ENCODE measurements at regions not wholly inside any gene's neighbourhood (a gene's known extent, or its start where the extent isn't known, plus 50 kb on each side); places are given as distances from the start of the nearest gene placed in this dataset.
A peak's percentile ranks its signal among the peaks of the same experiment; 100 is the strongest.

DNA sequence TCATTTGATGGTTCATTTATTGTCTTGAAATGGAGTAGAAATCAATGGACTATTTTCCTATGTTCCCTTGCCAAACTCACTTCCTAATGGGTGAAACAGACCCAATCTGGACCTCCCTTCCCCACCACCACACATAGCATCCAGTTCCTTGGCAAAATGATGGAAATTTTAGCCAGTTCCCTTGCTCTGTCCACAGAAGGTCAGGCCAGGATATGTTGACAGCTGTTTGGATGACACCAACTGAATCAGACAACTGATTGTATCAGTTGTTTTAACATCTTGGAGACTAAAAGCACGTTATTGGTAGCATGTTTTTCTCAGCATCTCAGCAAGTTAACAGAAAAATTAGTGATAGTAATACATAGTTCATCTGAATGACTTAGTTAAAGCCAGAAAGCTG, 534.8 kb downstream of the PSAT1 start:
- TF ChIP-seq GATA3 (IDR thresholded peaks at IDR 0.05; ENCODE audit: low read depth, low read length) (no peak), GATA2 (IDR thresholded peaks at IDR 0.05; ENCODE audit: low read depth, low read length) (no peak)

DNA sequence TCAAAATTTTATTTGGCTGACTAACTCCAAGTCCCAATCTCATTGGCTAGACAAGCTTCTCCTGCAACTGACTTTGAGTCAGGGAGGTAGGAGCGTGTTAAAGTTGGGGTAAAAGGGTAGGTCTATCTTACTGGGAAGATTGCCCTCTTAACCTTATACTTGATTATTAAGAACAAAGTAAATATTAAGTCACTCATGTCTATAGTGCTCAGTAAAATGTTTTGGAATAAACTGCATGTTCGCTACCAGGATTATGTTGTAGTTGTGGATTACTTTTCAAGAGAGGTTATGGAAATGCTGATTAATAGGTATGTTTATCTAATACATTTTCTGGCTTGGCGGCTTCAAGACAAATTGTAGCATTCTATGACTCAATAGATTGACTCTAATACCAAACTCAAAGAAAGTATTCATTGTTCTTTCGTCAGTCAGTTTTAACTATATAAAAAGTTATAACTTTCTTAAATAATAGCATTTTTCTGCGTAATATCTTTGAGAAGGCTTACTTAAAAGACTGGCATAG, 539.1 kb downstream of the PSAT1 start:
- TF ChIP-seq GATA3 (IDR thresholded peaks at IDR 0.05; ENCODE audit: low read depth, low read length) = no peak
- no peak for TF ChIP-seq GATA2 (IDR thresholded peaks at IDR 0.05; ENCODE audit: low read depth, low read length)

GRCh38 chr9:78839252-78839651, 542.3 kb downstream of the PSAT1 start:
- TF ChIP-seq GATA2 (IDR thresholded peaks at IDR 0.05; ENCODE audit: low read depth, low read length) (no peak), GATA3 (IDR thresholded peaks at IDR 0.05; ENCODE audit: low read depth, low read length) (no peak)

GRCh38 chr9:78848061-78848460, 551.1 kb downstream of the PSAT1 start:
- TF ChIP-seq GATA3 (IDR thresholded peaks at IDR 0.05; ENCODE audit: low read depth, low read length) (no peak), GATA2 (IDR thresholded peaks at IDR 0.05; ENCODE audit: low read depth, low read length) (no peak)

DNA sequence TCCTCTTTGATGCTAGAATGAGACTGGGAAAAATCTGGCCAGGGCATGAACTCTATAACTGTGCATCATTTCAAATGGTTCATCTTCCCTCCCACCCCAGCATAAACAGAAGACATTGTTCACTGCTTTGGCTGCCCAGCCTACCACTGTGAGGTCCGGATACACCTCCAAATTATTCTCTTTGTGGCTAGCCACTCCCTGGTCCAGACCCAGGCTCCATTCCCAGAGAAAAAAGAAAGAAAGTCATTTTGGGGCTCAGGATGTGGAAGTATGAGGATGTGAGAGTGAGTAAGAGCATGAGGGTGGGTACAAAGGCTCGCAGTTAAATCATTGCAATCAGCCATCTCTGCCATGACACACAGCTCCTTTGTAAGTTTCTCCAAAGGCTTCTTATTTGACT, 559.2 kb downstream of the PSAT1 start:
- no peak for TF ChIP-seq GATA3 (IDR thresholded peaks at IDR 0.05; ENCODE audit: low read depth, low read length)
- no peak for TF ChIP-seq GATA2 (IDR thresholded peaks at IDR 0.05; ENCODE audit: low read depth, low read length)

DNA sequence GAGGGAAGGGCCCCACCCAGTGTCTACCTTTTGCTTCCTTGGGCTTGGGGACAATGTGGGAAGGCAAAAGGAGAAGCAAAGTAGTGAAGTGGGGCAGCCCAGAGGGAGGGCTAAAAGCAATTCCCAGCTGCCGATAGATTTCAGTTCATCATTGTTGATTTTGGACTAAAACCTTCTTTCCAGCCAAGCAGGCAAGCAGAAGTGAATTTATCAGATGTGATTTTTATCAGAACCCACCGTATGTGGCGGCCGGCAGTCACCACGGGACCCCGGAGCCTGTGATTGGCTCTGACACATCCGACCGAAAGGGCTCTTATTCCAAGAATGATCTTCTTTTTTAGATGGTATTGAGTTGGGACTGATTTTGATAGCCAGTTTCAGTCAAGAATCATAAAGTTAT, 559.9 kb downstream of the PSAT1 start:
- TF ChIP-seq GATA3 (IDR thresholded peaks at IDR 0.05; ENCODE audit: low read depth, low read length) (peak; percentile 51), GATA2 (IDR thresholded peaks at IDR 0.05; ENCODE audit: low read depth, low read length) (peak; percentile 92)

- TF ChIP-seq GATA2 (IDR thresholded peaks at IDR 0.05; ENCODE audit: low read depth, low read length) (peak; percentile 86), GATA3 (IDR thresholded peaks at IDR 0.05; ENCODE audit: low read depth, low read length) (peak; percentile 6; the same call in 1 of the 2 replicates)
Measured at GRCh38 chr9:78857373-78858225, 560.7 kb downstream of the PSAT1 start.

GRCh38 chr9:78858266-78858665, 561.3 kb downstream of the PSAT1 start:
- TF ChIP-seq GATA3 (IDR thresholded peaks at IDR 0.05; ENCODE audit: low read depth, low read length) (no peak), GATA2 (IDR thresholded peaks at IDR 0.05; ENCODE audit: low read depth, low read length) (no peak)

DNA sequence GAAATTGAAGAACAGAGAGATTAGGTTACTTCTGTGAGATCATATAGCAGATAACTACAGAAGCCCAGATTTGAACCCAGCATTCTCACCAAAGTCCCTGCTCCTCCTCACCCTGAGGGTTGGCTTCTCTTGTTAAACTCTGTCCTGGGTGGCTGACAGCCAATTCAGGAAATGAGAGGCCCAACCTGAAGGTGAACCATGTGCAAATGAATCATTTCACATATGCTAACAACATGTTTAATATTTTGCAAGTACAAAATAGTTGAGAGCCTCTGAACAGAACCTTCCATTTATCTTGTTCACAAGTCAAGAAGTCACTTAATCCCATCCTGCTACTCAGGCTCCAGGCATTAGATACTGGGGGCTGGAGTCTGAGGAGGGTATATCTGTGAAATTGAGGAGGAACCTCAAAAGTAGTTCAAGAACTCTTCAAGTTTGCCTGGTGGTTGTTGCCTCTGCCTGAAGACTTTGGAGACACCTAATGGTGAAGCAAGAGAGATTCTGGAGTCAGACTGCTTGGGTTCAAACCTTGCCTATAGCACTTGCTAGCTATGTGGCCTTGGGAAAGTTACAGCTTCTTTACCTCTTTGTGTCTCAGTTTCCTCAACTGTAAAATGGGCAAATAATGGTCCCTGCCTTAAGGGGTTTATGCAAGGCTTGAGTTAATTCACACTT, 564.0 kb downstream of the PSAT1 start:
- TF ChIP-seq GATA3 (IDR thresholded peaks at IDR 0.05; ENCODE audit: low read depth, low read length) (no peak), GATA2 (IDR thresholded peaks at IDR 0.05; ENCODE audit: low read depth, low read length) (no peak)

- no peak for TF ChIP-seq GATA2 (IDR thresholded peaks at IDR 0.05; ENCODE audit: low read depth, low read length)
- no peak for TF ChIP-seq GATA3 (IDR thresholded peaks at IDR 0.05; ENCODE audit: low read depth, low read length)
Measured at GRCh38 chr9:78863531-78863930, 566.6 kb downstream of the PSAT1 start.

DNA sequence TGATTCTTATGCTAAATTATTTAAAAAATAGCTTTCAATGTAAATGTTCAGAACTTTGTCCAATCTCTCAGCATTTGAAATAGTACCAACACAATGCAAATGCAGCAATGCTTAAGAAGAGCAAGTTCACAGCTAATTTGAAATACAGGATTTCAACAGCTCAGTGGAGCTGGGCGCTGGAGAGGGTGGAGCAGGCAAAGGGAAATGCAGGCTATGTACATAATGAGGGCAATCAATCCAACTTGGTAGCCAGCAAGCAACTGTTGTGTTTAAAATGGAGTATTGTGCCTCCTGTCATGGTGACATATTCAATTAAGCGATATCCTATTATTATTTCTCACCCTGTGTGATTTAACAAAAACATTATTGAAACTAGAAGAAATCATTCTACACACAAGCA, 568.8 kb downstream of the PSAT1 start:
- TF ChIP-seq GATA3 (IDR thresholded peaks at IDR 0.05; ENCODE audit: low read depth, low read length) (no peak), GATA2 (IDR thresholded peaks at IDR 0.05; ENCODE audit: low read depth, low read length) (no peak)

DNA sequence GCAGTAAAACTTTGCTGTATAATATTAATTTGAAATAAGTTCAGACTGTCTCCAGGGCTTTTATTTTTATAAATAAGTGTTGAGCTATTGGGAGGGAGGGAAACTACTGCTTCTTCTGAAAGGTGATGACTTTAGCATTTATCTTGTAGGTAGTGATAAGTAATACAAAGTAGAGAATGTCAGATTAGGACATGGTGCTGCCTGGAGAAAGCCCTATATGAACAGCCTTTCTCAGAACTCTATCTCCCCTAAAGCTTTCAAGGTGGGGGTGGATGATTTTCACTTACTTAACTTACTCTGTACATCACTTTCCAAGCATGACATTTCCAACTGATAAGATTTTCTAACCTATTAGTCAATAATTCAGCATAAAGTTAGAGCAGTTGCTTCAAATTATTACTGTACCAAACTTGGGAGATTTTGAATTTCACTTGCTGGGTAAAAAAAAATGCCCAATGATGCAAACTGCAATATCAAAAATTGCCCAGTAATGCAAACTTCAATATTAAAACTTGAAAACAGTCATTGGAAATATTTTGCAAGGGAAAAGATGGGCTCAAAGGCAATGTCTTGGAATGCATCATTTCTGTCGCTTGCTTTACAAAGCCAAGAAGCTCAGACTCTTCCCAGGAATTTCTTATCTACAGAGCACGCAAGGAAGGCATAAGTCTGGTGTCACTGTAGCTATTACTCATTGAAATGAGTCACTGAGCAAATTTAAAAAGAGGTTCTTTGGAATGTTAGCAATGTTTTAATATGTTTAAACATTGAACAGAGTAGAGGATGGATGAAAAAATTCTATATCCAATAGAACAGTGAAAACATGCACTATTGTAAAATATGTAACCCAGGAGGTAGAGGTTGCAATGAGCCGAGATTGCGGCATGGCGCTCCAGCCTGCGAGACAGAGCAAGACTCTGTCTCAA, 569.5 kb downstream of the PSAT1 start:
- TF ChIP-seq GATA3 (IDR thresholded peaks at IDR 0.05; ENCODE audit: low read depth, low read length) = no peak
- no peak for TF ChIP-seq GATA2 (IDR thresholded peaks at IDR 0.05; ENCODE audit: low read depth, low read length)

DNA sequence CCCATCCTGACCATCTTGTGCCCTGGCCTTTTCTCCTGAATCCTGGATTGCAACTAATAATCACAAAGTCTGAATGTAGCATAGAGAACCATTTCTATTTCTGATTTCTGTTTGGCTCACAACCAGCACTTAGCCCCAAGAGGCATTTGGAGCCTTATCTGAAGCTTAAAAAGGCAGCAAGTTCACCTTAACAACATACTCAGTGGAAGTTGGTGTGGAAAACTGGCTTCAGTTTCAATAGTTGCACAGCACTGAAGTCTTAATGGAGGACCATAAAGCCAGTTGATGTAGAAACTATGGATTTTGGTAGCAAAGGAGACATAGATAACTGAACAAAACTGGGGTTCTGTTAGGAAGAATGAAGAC, 574.1 kb downstream of the PSAT1 start:
- no peak for TF ChIP-seq GATA2 (IDR thresholded peaks at IDR 0.05; ENCODE audit: low read depth, low read length)
- TF ChIP-seq GATA3 (IDR thresholded peaks at IDR 0.05; ENCODE audit: low read depth, low read length) = no peak

All from SH-SY5Y (cell line).